Stimulated activated naive CD8-positive, alpha-beta T cell treated with anti-CD3 and anti-CD28 coated beads, Interleukin-15, amount 100 ng/mL, for 72 hours (primary cell): ENCODE measurements at regions not wholly inside any gene's neighbourhood (a gene's known extent, or its start where the extent isn't known, plus 50 kb on each side); places are given as distances from the start of the nearest gene placed in this dataset.

Experiments
- ATAC-seq: fragments of 150-1000 bp; cut with Tn5 transposase; 2 replicates; pipeline ENCODE4 v1.10.0; 2021; ENCODE audit warnings: mild to moderate bottlenecking, moderate library complexity
- DNase-seq, 2 donors: peaks; one replicate each; pipeline ENCODE4 v3.0.0; 2021 to 2022
- H3K27ac Mint-ChIP-seq, 2 donors: one replicate each; pipeline ENCODE4 v1.8.0; 2022; ENCODE audit warnings: mild to moderate bottlenecking in 2 of 2, mixed read lengths in 2 of 2, moderate library complexity in 2 of 2
- H3K27me3 Mint-ChIP-seq: one replicate; pipeline ENCODE4 v1.8.0; 2022; ENCODE audit warnings: mixed read lengths
- H3K4me1 Mint-ChIP-seq: one replicate; pipeline ENCODE4 v1.8.0; 2022; ENCODE audit warnings: mild to moderate bottlenecking, mixed read lengths
- H3K4me3 Mint-ChIP-seq, 2 donors: one replicate each; pipeline ENCODE4 v1.8.0; 2022; ENCODE audit warnings: mild to moderate bottlenecking in 2 of 2, mixed read lengths in 2 of 2, moderate library complexity in 1 of 2
- H3K9me3 Mint-ChIP-seq, 2 donors: one replicate each; pipeline ENCODE4 v1.8.0; 2022; ENCODE audit warnings: mixed read lengths in 2 of 2

DNA sequence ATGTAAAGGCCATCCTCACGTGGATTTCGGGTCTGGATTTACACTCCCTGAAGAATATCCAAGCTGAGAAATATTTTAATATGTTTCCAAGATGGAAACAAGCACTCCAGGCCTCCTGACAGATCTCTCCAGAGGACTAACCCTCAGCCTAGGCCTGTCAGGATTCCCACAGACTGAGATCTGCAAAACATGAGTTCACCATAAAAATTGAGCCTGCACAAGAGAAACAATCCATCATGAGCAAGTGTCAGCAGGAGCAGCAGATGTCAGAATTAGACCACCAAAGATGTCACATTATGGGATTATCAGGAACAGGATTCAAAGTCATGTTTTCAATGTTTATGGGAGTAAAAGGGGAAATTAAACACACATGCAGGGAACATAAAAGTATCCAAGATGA is 191.3 kb downstream of the TFCP2L1 start:
- DNase-seq (no peak), ATAC-seq (no peak)
- Mint-ChIP-seq H3K4me3 (no peak overlapping the region), H3K4me1 (no peaks in the 10 kb centered on the region), H3K27me3 (peaks cover 27% of the 10 kb centered on the region), H3K9me3 (no peaks in the 10 kb centered on the region), H3K27ac (no peak overlapping the region)

DNA sequence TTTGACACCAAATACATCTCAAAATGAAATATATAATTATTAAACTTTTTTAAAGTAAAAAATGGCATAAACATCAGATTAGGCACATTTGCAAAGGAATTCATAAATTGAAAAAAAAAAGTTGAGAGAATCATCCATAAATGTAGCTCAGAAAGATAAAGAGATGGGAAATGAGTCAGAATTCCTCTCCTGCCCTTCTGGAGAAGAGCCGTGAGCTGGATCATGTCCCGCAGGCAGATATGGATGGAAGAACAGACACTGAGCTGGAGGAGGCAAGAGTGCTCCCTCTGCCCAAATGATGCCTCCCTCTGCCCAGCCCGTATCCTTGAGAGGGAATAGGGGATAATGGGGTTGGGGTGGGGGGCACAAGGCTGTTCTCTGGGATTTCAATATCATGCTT is 190.9 kb downstream of the TFCP2L1 start:
- Mint-ChIP-seq H3K9me3 (no peaks in the 10 kb centered on the region), H3K27me3 (peaks cover 27% of the 10 kb centered on the region), H3K27ac (no peak overlapping the region), H3K4me3 (no peak overlapping the region), H3K4me1 (no peaks in the 10 kb centered on the region)
- no peak for DNase-seq
- no peak for ATAC-seq

DNA sequence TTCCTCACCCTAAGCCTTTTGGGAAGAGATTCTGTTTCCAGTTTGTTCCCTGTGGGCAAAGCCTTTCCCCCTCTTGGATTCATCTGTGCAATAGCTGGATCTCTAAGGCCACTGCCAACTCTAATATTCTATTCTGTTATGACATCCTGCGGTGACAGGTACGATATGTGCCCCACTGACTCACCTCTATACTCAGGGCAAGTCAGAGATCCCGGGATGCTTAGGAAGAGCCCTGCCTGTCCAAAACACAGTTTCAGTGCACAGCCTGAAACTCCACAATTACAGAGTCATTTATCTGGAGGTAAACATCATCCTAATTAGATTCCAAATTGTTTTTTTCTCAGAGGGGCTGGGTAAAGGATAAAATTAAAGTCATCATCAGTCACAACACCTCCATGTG is 190.2 kb downstream of the TFCP2L1 start:
- Mint-ChIP-seq H3K9me3 (no peaks in the 10 kb centered on the region), H3K4me3 (no peak overlapping the region), H3K27ac (no peak overlapping the region), H3K4me1 (no peaks in the 10 kb centered on the region), H3K27me3 (peaks cover 27% of the 10 kb centered on the region)
- no peak for ATAC-seq
- no peak for DNase-seq

DNA sequence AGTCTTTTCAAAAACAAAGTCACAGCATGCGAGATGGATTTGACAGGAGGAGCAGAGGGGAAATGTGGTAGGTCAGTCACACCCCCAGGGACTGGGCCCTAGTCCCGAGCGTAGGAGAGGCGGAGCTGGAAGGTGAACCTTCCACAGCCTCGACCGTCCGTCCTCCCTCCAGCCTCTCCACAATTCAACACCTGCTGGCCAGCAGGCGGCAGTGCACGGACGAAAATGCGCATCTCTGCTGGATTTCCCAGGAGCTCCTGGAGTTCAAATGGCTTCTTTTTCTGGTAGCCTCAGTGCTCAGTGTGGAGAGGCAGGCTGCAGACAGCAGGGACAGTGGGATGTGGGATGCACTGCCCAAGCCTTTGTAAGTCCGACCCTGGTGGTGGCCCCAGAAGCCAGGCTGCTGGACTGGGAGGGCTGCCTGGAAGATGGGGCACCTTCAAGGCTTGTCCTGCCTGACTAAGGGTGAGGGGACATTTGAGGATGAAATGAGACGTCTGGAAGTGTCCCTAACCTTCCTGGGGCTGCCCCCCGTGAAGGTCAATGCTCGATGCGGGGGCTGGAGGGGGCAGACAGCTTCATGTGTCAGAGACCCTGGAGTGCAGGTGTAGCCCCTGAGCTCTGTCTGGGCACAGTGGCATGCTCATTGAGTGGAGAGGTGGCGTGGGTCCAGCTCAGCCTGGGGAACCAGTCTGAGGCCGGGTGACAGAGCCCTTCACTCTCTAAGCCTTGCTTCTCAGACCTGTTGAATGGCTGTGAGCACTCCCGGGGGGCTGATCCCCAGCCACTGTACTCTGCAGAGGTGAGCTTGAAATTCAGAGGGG is 189.5 kb downstream of the TFCP2L1 start:
- ATAC-seq: peak; percentile 43
- Mint-ChIP-seq H3K4me3 (no peak overlapping the region), H3K27ac (no peak overlapping the region), H3K4me1 (no peaks in the 10 kb centered on the region), H3K9me3 (no peaks in the 10 kb centered on the region), H3K27me3 (peaks cover 23% of the 10 kb centered on the region)
- DNase-seq: no peak

DNA sequence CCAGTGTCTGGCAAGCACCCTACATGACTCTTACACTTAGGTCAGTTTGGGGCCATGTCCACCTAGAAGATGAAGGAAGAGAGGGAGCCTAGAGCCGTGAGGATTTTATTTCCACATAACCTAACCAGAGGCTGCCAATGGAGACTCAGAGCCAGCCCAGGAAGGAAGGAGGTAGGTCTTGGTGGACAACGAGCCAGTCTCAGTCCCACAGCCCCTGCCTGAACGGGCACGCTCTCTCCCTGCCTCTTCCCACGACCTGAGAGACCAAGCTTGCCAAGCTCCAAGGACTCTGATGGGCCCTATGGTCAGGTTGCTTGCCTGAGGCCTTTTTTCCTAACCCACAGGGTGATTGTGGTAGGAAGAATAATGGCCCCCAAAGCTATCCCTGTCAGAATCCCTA is 188.4 kb downstream of the TFCP2L1 start:
- Mint-ChIP-seq H3K27me3 (peaks cover 29% of the 10 kb centered on the region), H3K27ac (no peak overlapping the region), H3K4me3 (no peak overlapping the region), H3K9me3 (no peaks in the 10 kb centered on the region), H3K4me1 (no peaks in the 10 kb centered on the region)
- DNase-seq (no peak), ATAC-seq (no peak)

DNA sequence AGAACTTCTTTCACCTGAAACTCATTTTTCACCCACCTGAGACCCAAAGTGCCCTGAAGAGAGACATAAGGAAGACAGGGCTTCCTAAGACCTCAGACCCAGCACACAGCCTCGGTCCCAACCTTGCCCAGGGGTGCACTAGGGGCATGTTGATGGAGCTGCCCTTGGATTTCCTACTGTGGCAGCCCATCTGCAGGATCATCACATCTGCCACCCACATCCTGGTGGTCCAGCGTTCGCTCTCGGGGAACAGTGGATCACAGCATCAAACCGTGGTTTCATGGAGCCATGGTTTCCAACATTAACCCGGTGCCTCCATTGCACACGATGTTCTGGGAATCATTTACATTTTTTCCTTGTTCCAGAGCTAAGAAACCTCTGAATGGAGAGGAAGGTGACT is 186.4 kb downstream of the TFCP2L1 start:
- Mint-ChIP-seq H3K4me1 (no peaks in the 10 kb centered on the region), H3K9me3 (no peaks in the 10 kb centered on the region), H3K4me3 (no peak overlapping the region), H3K27me3 (peaks cover 29% of the 10 kb centered on the region), H3K27ac (no peak overlapping the region)
- DNase-seq: no peak
- ATAC-seq: no peak

DNA sequence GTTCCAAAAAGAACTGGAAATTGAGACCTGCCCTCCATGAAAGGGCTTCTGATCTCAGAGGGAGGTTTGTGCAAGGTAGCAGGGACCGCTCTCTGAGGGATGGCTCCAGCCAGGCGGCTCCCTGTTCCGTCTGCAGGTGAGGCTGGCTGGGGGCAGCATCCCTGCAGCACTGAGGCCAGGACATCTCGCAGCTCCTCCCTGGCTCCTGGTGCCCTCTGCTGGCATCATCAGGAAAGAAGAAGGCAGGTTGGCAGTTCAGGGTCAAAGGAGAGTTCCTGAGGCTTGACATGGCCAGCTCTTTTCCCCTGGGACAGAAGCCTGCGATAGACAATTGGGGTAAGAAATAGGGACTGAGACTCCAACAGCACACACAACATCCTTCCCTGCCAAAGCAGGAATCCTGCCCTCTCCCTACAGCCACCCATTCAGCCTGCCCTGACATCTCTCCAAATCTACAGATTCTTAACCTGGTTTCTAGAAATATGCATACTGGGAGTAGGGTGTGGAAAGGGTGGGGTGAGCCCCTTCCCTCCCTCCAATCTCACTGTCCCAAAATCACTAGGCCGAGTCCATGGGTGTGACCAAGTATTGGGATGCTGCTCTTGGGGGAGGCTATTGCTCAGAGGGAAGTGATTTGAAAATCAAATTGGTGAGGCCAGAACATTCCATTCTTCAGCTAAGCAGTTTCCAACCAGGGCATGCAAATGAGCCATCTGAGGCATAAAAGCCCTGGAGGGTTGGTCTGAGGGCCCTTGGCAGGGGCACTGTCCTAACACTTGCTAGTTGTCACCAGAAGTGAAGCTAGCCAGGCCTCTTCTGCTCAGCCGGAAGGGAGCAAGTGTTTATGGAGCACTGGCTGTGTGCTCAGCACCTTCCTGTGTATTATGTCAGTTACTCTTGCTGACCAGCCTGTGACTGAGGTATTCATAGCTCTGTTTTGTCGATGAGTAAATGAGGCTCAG is 185.4 kb downstream of the TFCP2L1 start:
- Mint-ChIP-seq H3K27ac (no peak overlapping the region), H3K9me3 (no peaks in the 10 kb centered on the region), H3K4me1 (no peaks in the 10 kb centered on the region), H3K4me3 (no peak overlapping the region), H3K27me3 (peaks cover 28% of the 10 kb centered on the region)
- DNase-seq (no peak), ATAC-seq (no peak)

DNA sequence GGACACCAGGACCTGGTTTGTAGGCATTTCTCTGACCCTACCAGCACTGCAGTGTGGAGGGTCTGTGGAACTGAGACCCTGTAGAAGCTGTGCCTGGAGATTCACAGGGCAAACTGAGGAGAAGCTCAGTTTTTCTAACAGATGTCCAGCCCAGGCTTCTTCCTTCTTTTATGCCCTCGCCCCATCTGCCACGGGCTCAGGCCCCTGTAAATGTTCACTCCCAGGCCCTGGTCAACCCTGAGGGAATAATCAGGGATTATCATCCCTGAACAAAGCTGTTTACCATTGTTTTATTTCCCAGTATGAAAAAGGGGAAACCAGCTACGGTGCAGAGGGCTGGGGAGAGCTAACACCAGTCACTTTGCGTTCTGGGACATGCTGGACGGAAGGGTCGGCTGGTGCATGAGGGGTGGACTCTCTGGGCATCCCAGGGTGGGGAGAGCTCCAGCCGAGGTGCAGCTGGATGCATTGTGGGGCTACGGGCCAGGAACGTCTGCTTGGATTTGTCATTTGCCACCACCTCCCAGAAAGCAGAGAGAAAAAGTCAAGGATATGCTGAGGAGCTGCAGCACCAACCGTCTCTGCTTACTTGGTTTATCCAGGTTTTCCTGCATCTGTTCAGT is 183.8 kb downstream of the TFCP2L1 start:
- Mint-ChIP-seq H3K27ac (no peak overlapping the region), H3K9me3 (no peaks in the 10 kb centered on the region), H3K4me1 (no peaks in the 10 kb centered on the region), H3K27me3 (peaks cover 19% of the 10 kb centered on the region), H3K4me3 (no peak overlapping the region)
- no peak for ATAC-seq
- DNase-seq: no peak

DNA sequence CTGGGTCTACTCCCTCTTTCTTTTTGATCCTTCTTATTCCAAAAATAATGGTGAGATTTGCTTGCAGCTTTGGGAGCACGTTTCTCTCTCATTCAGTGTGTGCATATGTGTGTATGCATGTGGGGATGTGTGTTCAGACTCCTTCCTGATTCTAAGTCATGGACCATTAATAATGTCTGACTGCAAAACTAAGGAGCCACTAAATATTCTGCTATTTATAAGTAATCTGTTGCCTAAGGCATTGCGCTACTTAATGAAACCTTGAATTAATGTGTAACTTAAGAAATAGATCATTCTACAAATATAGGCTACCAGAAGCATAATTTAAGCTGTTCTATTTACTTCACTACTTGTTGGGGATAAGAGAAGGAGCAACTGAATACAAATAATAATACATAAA is 182.1 kb downstream of the TFCP2L1 start:
- DNase-seq (no peak), ATAC-seq (no peak)
- Mint-ChIP-seq H3K9me3 (no peaks in the 10 kb centered on the region), H3K27ac (no peak overlapping the region), H3K4me3 (no peak overlapping the region), H3K27me3 (peaks cover 11% of the 10 kb centered on the region), H3K4me1 (no peaks in the 10 kb centered on the region)

DNA sequence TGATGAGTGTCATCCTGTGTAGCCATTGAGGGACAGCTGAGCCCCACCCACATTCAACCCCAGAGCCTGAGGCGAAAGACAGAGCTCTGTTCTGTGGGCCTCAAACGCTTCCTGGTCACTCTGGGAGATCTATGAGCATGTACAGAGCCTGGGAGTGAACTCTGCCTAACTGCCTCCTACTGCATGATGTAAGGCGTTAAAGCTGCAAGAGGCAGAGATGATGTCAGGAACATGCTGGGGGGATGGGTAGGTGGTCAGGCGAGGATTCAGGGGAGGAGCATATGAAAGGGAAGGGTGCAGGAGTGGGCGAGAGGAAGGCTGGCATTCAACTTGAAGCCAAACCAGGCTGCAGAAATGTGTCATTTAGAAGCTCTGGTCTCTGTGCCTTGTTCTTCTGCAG is 181.0 kb downstream of the TFCP2L1 start:
- no peak overlapping the region for H3K4me3 Mint-ChIP-seq
- H3K27me3 Mint-ChIP-seq: peaks cover 11% of the 10 kb centered on the region
- no peak overlapping the region for H3K27ac Mint-ChIP-seq

DNA sequence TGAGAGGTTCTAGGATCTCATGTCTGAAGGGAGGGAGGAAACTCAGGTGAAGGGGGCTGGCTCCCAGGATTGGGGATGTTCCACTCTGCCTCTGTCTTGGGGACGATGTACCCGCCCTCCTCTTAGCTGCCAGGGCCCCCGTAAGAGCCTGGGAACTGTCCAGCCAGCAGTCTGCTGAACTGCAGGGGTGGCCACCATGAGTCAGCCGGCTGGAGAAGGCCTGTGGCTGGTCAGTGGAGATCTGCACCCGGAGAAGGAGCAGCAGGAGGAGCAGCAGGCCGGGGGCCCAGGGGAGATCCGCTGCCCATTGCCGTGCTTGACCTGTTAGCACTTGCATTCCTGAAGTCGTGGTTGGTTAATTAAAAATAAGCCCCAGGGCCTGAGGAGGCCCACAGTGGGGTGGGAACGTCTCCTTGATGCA is 180.3 kb downstream of the TFCP2L1 start:
- no peak overlapping the region for H3K27ac Mint-ChIP-seq
- H3K27me3 Mint-ChIP-seq: peaks cover 11% of the 10 kb centered on the region
- H3K4me1 Mint-ChIP-seq: no peaks in the 10 kb centered on the region
- DNase-seq (no peak), ATAC-seq (no peak)
- H3K9me3 Mint-ChIP-seq: peaks cover 3 to 4% of the 10 kb centered on the region in 2 donors
- H3K4me3 Mint-ChIP-seq: no peak overlapping the region

More for the DNA sequence above, 181.0 kb downstream of the TFCP2L1 start:
- DNase-seq (no peak), ATAC-seq (no peak)
- no peaks in the 10 kb centered on the region for H3K4me1 Mint-ChIP-seq
- no peaks in the 10 kb centered on the region for H3K9me3 Mint-ChIP-seq

DNA sequence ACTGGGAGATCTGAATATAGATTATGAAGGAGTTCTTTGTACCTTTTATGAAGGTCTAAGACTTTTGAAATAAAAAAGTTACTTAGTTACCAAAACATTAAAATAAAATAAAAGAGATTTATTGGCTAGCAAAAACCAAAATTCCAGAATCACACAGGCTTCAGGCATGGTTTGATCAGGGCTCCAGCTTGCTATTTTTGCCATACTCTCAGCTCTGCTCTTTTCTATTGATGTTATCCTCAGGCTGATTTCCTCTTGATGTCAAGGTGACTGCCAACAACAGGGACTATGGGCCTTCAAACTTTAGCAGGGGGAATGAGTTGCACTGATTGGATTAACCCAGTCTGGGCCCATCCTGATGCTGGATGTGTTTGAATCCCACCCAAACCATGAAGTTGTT is 174.1 kb downstream of the TFCP2L1 start:
- DNase-seq (no peak), ATAC-seq (no peak)
- H3K27ac Mint-ChIP-seq: no peak overlapping the region
- H3K9me3 Mint-ChIP-seq: peaks cover 5 to 22% of the 10 kb centered on the region in 2 donors
- no peak overlapping the region for H3K4me3 Mint-ChIP-seq
- peaks cover 8% of the 10 kb centered on the region for H3K27me3 Mint-ChIP-seq
- H3K4me1 Mint-ChIP-seq: no peaks in the 10 kb centered on the region

DNA sequence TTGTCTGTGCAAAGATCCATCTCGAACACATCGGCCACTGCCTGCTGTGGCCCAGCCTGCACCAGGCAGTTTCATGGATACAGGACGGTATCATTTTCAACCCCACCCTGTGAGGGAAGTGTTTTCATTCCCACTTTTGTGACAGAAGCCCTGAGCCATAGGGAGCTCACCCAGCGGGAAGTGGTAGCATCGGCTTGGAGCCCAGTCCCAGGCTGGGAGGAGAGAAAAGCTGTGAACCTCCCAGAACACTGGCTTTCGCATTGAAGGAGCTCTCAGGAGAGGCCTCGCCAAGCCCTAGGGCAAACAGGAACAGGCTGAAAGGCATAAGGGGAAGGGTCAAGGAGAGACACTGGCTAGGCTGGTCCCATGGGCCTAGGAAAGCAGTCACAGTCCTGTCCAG is 166.1 kb downstream of the TFCP2L1 start:
- no peak overlapping the region for H3K27ac Mint-ChIP-seq
- H3K4me1 Mint-ChIP-seq: no peaks in the 10 kb centered on the region
- ATAC-seq (no peak), DNase-seq (no peak)
- no peaks in the 10 kb centered on the region for H3K9me3 Mint-ChIP-seq
- no peaks in the 10 kb centered on the region for H3K27me3 Mint-ChIP-seq
- no peak overlapping the region for H3K4me3 Mint-ChIP-seq

DNA sequence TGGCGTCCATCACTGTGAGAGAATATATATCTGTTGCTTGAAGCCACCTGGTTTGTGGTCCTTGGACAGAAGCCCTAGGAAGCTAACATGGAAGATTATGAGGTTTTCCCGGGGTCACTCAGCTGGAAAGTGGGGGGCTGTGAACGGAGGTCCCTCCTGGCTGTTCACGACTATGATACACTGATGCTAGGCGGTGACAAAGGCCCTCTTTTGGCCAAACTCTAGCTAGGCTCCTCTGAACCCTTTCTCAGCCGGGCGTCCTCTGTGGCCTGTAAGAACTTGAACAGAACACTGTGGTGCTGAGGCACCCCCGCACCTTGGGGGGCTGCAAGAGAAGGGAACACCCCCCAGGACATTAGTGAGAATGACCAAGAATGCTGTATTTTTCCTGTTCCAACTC is 164.6 kb downstream of the TFCP2L1 start:
- no peaks in the 10 kb centered on the region for H3K9me3 Mint-ChIP-seq
- no peaks in the 10 kb centered on the region for H3K4me1 Mint-ChIP-seq
- H3K4me3 Mint-ChIP-seq: no peak overlapping the region
- no peak overlapping the region for H3K27ac Mint-ChIP-seq
- no peaks in the 10 kb centered on the region for H3K27me3 Mint-ChIP-seq
- ATAC-seq (no peak), DNase-seq (no peak)

DNA sequence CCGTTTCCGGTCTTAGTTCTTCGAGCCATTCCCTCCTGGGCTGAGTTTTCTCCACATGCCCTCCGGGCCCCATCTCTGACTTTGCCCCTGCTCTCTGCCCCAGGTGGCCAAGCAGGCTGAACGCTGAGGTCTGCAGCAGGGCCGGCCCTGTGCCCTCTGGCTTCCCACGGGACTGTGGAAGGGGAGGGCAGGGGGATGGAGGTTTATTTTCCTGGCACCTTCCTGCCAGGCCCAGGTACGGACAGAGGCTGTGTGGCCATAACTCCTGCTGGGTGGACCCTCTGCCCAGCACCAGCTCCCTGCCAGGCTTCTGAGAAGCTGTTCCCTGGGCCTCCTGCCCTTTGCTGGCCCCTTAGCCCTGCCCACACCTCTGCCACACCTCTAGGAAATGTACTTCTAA is 164.0 kb downstream of the TFCP2L1 start:
- no peaks in the 10 kb centered on the region for H3K27me3 Mint-ChIP-seq
- no peaks in the 10 kb centered on the region for H3K4me1 Mint-ChIP-seq
- no peak for DNase-seq
- no peaks in the 10 kb centered on the region for H3K9me3 Mint-ChIP-seq
- H3K27ac Mint-ChIP-seq: peak overlapping the region in 1 of 2 donors; percentile 68
- no peak for ATAC-seq
- no peak overlapping the region for H3K4me3 Mint-ChIP-seq

DNA sequence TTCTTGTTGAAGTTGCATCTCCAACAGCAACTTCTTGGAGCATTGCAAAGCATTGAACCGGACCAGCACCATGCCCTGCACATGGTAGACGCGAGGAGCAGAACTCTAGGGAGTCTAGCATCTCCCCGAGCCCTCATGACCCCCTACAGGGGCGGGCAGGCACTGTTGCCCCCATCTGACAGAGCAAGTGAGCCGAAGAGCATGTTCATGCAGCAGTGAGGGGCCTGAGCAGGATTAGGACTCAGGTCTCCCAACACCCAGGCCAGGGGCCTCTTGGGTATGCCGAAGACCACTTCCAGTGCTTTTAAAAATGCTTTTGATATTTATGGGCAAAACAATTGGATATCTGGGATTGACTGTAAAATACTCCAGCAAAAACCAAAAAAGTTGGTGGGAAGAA is 163.3 kb downstream of the TFCP2L1 start:
- no peak overlapping the region for H3K27ac Mint-ChIP-seq
- no peaks in the 10 kb centered on the region for H3K27me3 Mint-ChIP-seq
- H3K4me1 Mint-ChIP-seq: no peaks in the 10 kb centered on the region
- DNase-seq (no peak), ATAC-seq (no peak)
- no peak overlapping the region for H3K4me3 Mint-ChIP-seq
- H3K9me3 Mint-ChIP-seq: no peaks in the 10 kb centered on the region
